ENCODE measurements at regions not wholly inside any gene's neighbourhood (a gene's known extent, or its start where the extent isn't known, plus 50 kb on each side); places are given as distances from the start of the nearest gene placed in this dataset.
A peak's percentile ranks its signal among the peaks of the same experiment; 100 is the strongest.

DNA sequence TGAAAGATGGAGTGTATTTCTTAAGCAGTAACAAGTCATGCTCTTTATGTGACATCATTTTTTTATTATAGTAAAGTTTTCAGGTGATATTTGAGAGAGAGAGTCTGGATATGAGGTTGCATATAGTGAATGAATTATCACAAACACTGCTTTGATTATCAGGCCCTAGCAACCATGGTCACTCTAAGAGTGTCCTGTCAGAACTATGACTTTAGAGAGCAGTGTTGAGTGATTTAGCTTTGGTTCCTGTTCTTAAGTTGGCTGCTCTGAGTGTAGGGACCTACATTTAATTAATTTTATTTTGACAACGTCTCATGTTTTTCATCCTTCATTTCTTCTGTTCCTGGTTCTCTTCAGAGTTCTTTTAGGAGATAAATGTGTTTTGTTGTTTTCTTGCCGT, 275.5 kb downstream of the KCNJ3 start:
- DNase-seq: no peak
- no peak overlapping the region for H3K4me3 ChIP-seq
- intact Hi-C loops (cut with DNase I): no loop called here
- no peaks in the 10 kb centered on the region for H3K36me3 ChIP-seq
- WGBS (ENCODE audit: insufficient coverage, low coverage, low lambda C conversion rate, missing lambda C conversion rate): 47% methylated on average over 2 of the region's 2 CpGs
- no peaks in the 10 kb centered on the region for H3K9me3 ChIP-seq
- no peaks in the 10 kb centered on the region for H3K27me3 ChIP-seq
- TF ChIP-seq POLR2A (IDR thresholded peaks at IDR 0.05): no peak
- TF ChIP-seq, protein P1, sequence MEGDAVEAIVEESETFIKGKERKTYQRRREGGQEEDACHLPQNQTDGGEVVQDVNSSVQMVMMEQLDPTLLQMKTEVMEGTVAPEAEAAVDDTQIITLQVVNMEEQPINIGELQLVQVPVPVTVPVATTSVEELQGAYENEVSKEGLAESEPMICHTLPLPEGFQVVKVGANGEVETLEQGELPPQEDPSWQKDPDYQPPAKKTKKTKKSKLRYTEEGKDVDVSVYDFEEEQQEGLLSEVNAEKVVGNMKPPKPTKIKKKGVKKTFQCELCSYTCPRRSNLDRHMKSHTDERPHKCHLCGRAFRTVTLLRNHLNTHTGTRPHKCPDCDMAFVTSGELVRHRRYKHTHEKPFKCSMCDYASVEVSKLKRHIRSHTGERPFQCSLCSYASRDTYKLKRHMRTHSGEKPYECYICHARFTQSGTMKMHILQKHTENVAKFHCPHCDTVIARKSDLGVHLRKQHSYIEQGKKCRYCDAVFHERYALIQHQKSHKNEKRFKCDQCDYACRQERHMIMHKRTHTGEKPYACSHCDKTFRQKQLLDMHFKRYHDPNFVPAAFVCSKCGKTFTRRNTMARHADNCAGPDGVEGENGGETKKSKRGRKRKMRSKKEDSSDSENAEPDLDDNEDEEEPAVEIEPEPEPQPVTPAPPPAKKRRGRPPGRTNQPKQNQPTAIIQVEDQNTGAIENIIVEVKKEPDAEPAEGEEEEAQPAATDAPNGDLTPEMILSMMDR (IDR thresholded peaks at IDR 0.05): no peak
- no peak overlapping the region for H3K27ac ChIP-seq
- H3K4me1 ChIP-seq: no peaks in the 10 kb centered on the region
- no peak for ATAC-seq

DNA sequence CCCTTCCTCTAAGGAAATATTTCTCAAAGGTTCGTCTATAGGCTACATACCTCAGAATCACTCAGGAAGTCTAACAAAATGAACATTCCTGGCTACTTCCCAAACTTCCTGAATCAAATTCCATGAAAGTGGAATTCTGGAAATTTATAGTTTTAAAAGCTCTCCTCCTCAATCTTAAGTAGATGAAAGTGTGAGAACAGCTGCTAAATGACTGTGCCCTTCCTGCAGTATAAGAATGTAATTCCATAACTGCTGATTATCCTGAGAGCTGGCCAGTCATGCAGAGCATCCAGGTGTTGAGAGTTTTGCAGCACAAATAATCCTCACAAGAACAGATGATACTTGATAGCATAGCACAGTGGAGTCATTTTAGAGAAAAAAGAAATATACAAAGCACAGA, 265.0 kb downstream of the KCNJ3 start:
- Histone ChIP-seq H3K4me3 (no peak overlapping the region), H3K4me1 (peaks cover 0 to 3% (median 0%) of the 10 kb centered on the region in 4 donors), H3K27ac (no peak overlapping the region), H3K27me3 (no peaks in the 10 kb centered on the region), H3K36me3 (no peaks in the 10 kb centered on the region), H3K9me3 (no peaks in the 10 kb centered on the region)
- DNase-seq (no peak), ATAC-seq (no peak)
- TF ChIP-seq POLR2A (IDR thresholded peaks at IDR 0.05): no peak
- TF ChIP-seq, protein P1 (IDR thresholded peaks at IDR 0.05): no peak
- 58% methylated on average over 1 of the region's 1 CpG for WGBS (ENCODE audit: insufficient coverage, low coverage, low lambda C conversion rate, missing lambda C conversion rate)
- intact Hi-C loops (cut with DNase I): no loop called here

DNA sequence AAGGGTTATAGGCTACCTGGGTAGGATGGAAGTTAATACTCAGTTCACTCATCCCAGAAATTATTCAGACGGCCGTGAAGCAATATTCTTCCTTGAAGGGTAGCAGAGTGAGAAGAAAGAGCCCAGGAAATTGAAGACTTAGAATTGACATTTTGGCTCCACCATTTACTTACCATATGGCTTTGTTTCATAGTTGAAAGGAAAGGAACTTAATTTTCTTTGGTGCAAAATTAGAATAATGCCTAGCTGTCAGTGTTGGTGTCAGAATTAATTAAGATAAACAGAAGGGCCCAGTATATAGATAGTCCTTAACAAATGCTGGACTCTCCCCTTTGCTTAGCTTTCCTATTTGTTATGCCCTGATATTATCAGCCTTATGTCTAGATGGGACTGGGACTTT, 263.2 kb downstream of the KCNJ3 start:
- TF ChIP-seq POLR2A (IDR thresholded peaks at IDR 0.05): no peak
- TF ChIP-seq, protein P1 (IDR thresholded peaks at IDR 0.05): no peak
- DNase-seq (no peak), ATAC-seq (no peak)
- no peaks in the 10 kb centered on the region for H3K9me3 ChIP-seq
- peaks cover 0 to 3% (median 0%) of the 10 kb centered on the region in 4 donors for H3K4me1 ChIP-seq
- WGBS (ENCODE audit: insufficient coverage, low coverage, low lambda C conversion rate, missing lambda C conversion rate): 92% methylated on average over 2 of the region's 2 CpGs
- H3K27ac ChIP-seq: no peak overlapping the region
- intact Hi-C loops (cut with DNase I): no loop called here
- H3K36me3 ChIP-seq: no peaks in the 10 kb centered on the region
- no peak overlapping the region for H3K4me3 ChIP-seq
- H3K27me3 ChIP-seq: no peaks in the 10 kb centered on the region

DNA sequence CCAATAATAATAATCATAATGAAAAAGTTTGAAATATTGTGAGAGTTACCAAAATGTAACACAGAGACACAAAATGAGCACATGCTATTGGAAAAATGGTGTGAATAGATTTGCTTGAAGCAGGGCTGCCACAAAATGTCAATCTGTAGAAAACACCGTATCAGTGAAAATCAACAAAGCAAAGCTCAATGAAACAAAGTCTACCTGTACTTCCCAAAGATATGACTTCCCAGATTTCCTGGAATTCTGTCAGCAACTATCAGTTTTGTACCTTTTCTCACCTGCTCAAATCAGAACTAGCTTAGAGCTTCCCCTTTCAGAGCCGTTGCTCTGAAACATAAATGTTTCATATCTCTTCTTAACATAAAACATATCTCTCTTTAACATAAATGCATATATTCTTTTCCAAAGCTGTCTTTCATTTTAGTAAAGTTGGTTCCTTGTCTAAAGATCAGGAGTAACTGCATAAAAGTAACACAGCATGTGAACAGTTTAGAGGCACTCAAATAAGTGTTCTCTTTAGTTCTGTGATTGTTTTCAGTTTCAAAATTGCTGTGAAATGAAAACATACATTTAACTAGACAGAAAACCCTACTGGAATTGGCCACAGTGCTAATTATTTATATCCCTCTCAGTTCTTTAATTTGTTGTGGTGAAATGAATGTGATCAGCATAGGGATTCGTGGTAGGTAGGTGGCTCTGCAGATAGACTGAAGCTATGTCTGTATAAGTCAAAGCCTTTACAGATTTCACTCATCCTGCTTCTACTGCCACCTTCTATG, 262.5 kb downstream of the KCNJ3 start:
- 32% methylated on average over 3 of the region's 3 CpGs for WGBS (ENCODE audit: insufficient coverage, low coverage, low lambda C conversion rate, missing lambda C conversion rate)
- intact Hi-C loops (cut with DNase I): no loop called here
- peak in 3 of 4 donors; percentile 31 to 70 (median 38) for ATAC-seq

More for the DNA sequence above, 262.5 kb downstream of the KCNJ3 start:
- no peak for DNase-seq
- Histone ChIP-seq H3K9me3 (no peaks in the 10 kb centered on the region), H3K4me3 (no peak overlapping the region), H3K27ac (no peak overlapping the region), H3K36me3 (no peaks in the 10 kb centered on the region), H3K27me3 (no peaks in the 10 kb centered on the region), H3K4me1 (peaks cover 0 to 3% (median 0%) of the 10 kb centered on the region in 4 donors)
- TF ChIP-seq POLR2A (IDR thresholded peaks at IDR 0.05): no peak
- TF ChIP-seq, protein P1 (IDR thresholded peaks at IDR 0.05): no peak

Data from right lobe of liver (tissue), 6 donors.